Neural cell (in vitro differentiated cells): ENCODE measurements at regions not wholly inside any gene's neighbourhood (a gene's known extent, or its start where the extent isn't known, plus 50 kb on each side); places are given as distances from the start of the nearest gene placed in this dataset.

Source experiments
- H2AFZ ChIP-seq: fragments of 200-600, 300-800 bp; sonication (generic), shearing (Covaris generic); 2 replicates; pipeline ENCODE4 v1.6.0; 2014; ENCODE audit warnings: low read depth, mild to moderate bottlenecking, antibody characterized with exemption, low read length, moderate library complexity
- H3F3A ChIP-seq: fragments of 200-600 bp; shearing (Covaris generic); 2 replicates; pipeline ENCODE4 v1.6.1; 2016; ENCODE audit warnings: mild to moderate bottlenecking, moderate library complexity, mixed read lengths, antibody characterized with exemption, low read length; ENCODE audit not compliant: insufficient read depth, poor library complexity, severe bottlenecking
- H3K27ac ChIP-seq: fragments of 200-600, 300-800 bp; sonication (generic), shearing (Covaris generic); 2 replicates; pipeline ENCODE4 v1.5.1; 2014; ENCODE audit warnings: mild to moderate bottlenecking, low read length, moderate library complexity
- H3K27me3 ChIP-seq: fragments of 300-800, 200-600 bp; sonication (generic), shearing (Covaris generic); 2 replicates; pipeline ENCODE4 v1.6.0; 2014; ENCODE audit warnings: mild to moderate bottlenecking, low read depth, low read length, moderate library complexity; ENCODE audit not compliant: insufficient read depth
- H3K36me3 ChIP-seq: fragments of 300-800, 200-600 bp; sonication (generic), shearing (Covaris generic); 2 replicates; pipeline ENCODE4 v1.5.1; 2014; ENCODE audit warnings: mild to moderate bottlenecking, antibody characterized with exemption, low read length, moderate library complexity; ENCODE audit not compliant: insufficient read depth
- H3K4me2 ChIP-seq: fragments of 300-800, 200-600 bp; sonication (generic), shearing (Covaris generic); 2 replicates; pipeline ENCODE4 v1.6.0; 2014; ENCODE audit warnings: mild to moderate bottlenecking, low read length
- H3K4me3 ChIP-seq: fragments of 300-800, 200-600 bp; sonication (generic), shearing (Covaris generic); 2 replicates; pipeline ENCODE4 v1.5.1; 2014; ENCODE audit warnings: mild to moderate bottlenecking, low read length, moderate library complexity
- H3K79me2 ChIP-seq: fragments of 200-600 bp; shearing (Covaris generic); replicated peaks from 2 replicates; pipeline ENCODE4 v1.6.0; 2014; ENCODE audit warnings: mild to moderate bottlenecking, low read length, moderate library complexity; ENCODE audit not compliant: insufficient read depth
- H3K9ac ChIP-seq: fragments of 300-800, 200-600 bp; sonication (generic), shearing (Covaris generic); 2 replicates; pipeline ENCODE4 v1.6.1; 2016; ENCODE audit warnings: mild to moderate bottlenecking, low read length, mixed read lengths
- H3K9me2 ChIP-seq: fragments of 200-600 bp; shearing (Covaris generic); 2 replicates; pipeline ENCODE4 v1.6.1; 2016; ENCODE audit warnings: mild to moderate bottlenecking, low read length, mixed read lengths; ENCODE audit not compliant: insufficient read depth
- H3K9me3 ChIP-seq: fragments of 200-600, 300-800 bp; sonication (generic), shearing (Covaris generic); 2 replicates; pipeline ENCODE4 v1.6.1; 2016; ENCODE audit warnings: mild to moderate bottlenecking, mixed run types, low read length, moderate library complexity, mixed read lengths
- H4K20me1 ChIP-seq: fragments of 200-600 bp; shearing (Covaris generic); 2 replicates; pipeline ENCODE4 v1.6.1; 2016; ENCODE audit warnings: mild to moderate bottlenecking, mixed run types; ENCODE audit not compliant: insufficient read depth
- EP300 ChIP-seq: fragments of 450-650 bp; conservative IDR thresholded peaks from 2 replicates; pipeline ENCODE4 v1.6.1; 2014; ENCODE audit warnings: antibody characterized with exemption, mild to moderate bottlenecking, moderate library complexity; ENCODE audit not compliant: poor library complexity, severe bottlenecking
- EZH2 ChIP-seq: fragments of 200-600, 300-800 bp; shearing (Covaris generic), sonication (generic); IDR thresholded peaks from 2 replicates; pipeline ENCODE4 v1.6.1; 2014; ENCODE audit warnings: antibody characterized with exemption, low read length, borderline replicate concordance, mild to moderate bottlenecking; ENCODE audit not compliant: insufficient read depth, poor library complexity, severe bottlenecking
- POLR2AphosphoS5 ChIP-seq: IDR thresholded peaks from 2 replicates; pipeline ENCODE4 v1.6.1; 2012
- RAD21 ChIP-seq: fragments of 450-650 bp; conservative IDR thresholded peaks from 2 replicates; pipeline ENCODE4 v1.6.1; 2014; ENCODE audit warnings: antibody characterized with exemption, mild to moderate bottlenecking, moderate library complexity
- SMC3 ChIP-seq: fragments of 450-650 bp; conservative IDR thresholded peaks from 2 replicates; pipeline ENCODE4 v1.6.1; 2014; ENCODE audit warnings: antibody characterized with exemption, mild to moderate bottlenecking, moderate library complexity; ENCODE audit not compliant: poor library complexity
- TAF1 ChIP-seq: IDR thresholded peaks from 2 replicates; pipeline ENCODE4 v1.6.1; 2012; ENCODE audit warnings: low read depth
- TF ChIP-seq, protein P1 (sequence below): IDR thresholded peaks from 2 replicates; pipeline ENCODE4 v1.6.1; 2012; ENCODE audit warnings: borderline replicate concordance
- TF ChIP-seq, protein P2 (sequence below): fragments of 450-650 bp; IDR thresholded peaks from 2 replicates; pipeline ENCODE4 v1.5.1; 2014; ENCODE audit warnings: antibody characterized with exemption, mild to moderate bottlenecking, moderate library complexity; ENCODE audit not compliant: poor library complexity, severe bottlenecking

DNA sequence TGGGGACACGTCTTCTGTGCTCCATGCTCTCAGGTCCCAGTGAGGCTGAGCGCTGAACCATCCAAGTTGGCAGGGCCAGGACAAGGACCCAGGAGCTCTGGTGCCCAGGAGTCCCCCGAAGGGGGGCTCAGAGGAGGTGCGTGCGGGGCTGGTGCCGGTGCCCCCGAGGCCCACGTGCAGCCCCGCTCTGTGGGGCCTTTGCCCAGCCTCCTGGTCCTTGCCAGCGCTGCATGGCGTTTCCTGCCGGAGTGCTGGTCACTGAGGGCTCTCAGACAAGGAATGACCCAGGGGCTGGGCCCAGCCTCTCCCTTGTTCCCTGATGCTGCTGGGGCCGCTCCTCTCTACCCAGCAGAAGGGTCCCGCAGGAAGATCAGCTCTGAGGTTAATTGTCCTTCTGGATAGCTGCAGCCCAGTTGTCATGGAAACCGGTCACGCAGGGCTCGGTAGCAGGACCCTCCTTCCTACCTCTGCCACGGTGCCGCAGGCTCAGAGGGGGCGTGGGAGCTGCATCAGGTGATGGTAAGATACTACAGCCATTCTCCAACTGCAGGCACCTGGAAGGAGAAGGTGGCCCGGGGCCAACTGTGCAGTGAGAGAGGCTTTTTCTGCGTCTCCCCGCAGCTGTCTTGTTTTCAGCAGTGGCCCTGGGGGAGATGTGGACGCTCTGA lies 64.5 kb downstream of the RRM2 start:
- TF ChIP-seq SMC3 (no peak), RAD21 (no peak), POLR2AphosphoS5 (no peak), EP300 (no peak)
- TF ChIP-seq, protein P1, sequence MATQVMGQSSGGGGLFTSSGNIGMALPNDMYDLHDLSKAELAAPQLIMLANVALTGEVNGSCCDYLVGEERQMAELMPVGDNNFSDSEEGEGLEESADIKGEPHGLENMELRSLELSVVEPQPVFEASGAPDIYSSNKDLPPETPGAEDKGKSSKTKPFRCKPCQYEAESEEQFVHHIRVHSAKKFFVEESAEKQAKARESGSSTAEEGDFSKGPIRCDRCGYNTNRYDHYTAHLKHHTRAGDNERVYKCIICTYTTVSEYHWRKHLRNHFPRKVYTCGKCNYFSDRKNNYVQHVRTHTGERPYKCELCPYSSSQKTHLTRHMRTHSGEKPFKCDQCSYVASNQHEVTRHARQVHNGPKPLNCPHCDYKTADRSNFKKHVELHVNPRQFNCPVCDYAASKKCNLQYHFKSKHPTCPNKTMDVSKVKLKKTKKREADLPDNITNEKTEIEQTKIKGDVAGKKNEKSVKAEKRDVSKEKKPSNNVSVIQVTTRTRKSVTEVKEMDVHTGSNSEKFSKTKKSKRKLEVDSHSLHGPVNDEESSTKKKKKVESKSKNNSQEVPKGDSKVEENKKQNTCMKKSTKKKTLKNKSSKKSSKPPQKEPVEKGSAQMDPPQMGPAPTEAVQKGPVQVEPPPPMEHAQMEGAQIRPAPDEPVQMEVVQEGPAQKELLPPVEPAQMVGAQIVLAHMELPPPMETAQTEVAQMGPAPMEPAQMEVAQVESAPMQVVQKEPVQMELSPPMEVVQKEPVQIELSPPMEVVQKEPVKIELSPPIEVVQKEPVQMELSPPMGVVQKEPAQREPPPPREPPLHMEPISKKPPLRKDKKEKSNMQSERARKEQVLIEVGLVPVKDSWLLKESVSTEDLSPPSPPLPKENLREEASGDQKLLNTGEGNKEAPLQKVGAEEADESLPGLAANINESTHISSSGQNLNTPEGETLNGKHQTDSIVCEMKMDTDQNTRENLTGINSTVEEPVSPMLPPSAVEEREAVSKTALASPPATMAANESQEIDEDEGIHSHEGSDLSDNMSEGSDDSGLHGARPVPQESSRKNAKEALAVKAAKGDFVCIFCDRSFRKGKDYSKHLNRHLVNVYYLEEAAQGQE: no peak
- Histone ChIP-seq H3K4me2 (no peak overlapping the region), H3F3A (no peaks in the 10 kb centered on the region), H3K27me3 (no peaks in the 10 kb centered on the region), H3K9ac (no peak overlapping the region), H3K9me3 (no peaks in the 10 kb centered on the region), H3K9me2 (no peaks in the 10 kb centered on the region), H3K79me2 (no peaks in the 10 kb centered on the region), H3K27ac (no peak overlapping the region), H2AFZ (no peak overlapping the region), H3K4me3 (no peak overlapping the region), H3K36me3 (no peaks in the 10 kb centered on the region), H4K20me1 (no peaks in the 10 kb centered on the region)

DNA sequence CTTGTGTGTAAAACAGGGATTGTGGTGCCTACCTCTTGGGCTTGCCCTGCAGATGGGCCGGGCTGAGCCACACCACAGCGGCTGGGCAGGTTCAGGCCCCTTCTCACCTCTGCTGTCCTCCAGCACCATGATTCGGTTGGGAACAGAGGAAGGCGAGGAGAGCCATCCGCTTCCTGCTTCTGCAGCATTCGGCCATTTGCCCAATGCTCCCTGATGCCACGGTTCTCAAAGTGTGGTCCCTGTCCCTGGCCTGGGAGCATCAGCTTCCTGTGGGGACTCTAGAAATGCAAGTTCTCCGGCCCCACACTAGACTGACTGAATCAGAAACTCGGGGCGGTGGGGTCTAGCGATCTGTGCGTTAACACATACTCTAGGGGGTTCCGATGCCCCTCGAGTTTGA lies 65.1 kb downstream of the RRM2 start:
- no peak overlapping the region for H3K4me2 ChIP-seq
- H4K20me1 ChIP-seq: no peaks in the 10 kb centered on the region
- H3K4me3 ChIP-seq: no peak overlapping the region
- no peak overlapping the region for H3K9ac ChIP-seq
- no peak overlapping the region for H3K27ac ChIP-seq
- no peaks in the 10 kb centered on the region for H3K79me2 ChIP-seq
- no peaks in the 10 kb centered on the region for H3F3A ChIP-seq
- no peaks in the 10 kb centered on the region for H3K27me3 ChIP-seq
- no peaks in the 10 kb centered on the region for H3K9me3 ChIP-seq
- no peaks in the 10 kb centered on the region for H3K36me3 ChIP-seq
- H3K9me2 ChIP-seq: no peaks in the 10 kb centered on the region
- no peak overlapping the region for H2AFZ ChIP-seq
- TF ChIP-seq POLR2AphosphoS5 (no peak), RAD21 (no peak), TAF1 (no peak), EP300 (no peak), SMC3 (no peak), EZH2 (no peak)
- TF ChIP-seq, protein P2, sequence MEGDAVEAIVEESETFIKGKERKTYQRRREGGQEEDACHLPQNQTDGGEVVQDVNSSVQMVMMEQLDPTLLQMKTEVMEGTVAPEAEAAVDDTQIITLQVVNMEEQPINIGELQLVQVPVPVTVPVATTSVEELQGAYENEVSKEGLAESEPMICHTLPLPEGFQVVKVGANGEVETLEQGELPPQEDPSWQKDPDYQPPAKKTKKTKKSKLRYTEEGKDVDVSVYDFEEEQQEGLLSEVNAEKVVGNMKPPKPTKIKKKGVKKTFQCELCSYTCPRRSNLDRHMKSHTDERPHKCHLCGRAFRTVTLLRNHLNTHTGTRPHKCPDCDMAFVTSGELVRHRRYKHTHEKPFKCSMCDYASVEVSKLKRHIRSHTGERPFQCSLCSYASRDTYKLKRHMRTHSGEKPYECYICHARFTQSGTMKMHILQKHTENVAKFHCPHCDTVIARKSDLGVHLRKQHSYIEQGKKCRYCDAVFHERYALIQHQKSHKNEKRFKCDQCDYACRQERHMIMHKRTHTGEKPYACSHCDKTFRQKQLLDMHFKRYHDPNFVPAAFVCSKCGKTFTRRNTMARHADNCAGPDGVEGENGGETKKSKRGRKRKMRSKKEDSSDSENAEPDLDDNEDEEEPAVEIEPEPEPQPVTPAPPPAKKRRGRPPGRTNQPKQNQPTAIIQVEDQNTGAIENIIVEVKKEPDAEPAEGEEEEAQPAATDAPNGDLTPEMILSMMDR: no peak
- TF ChIP-seq, protein P1: no peak
